HG03097 (cell line): ENCODE measurements at regions not wholly inside any gene's neighbourhood (a gene's known extent, or its start where the extent isn't known, plus 50 kb on each side); places are given as distances from the start of the nearest gene placed in this dataset.
"Not testable (repeated sequence)": the region's sequence is repeated elsewhere in the genome, so short reads cannot be mapped to it uniquely, and the experiment has no call there.

Experiments used
- ATAC-seq: cut with Tn5 transposase; IDR thresholded peaks from one replicate; pipeline ENCODE4 v1.9.1; 2021; ENCODE audit not compliant: unreplicated experiment, low FRiP score

DNA sequence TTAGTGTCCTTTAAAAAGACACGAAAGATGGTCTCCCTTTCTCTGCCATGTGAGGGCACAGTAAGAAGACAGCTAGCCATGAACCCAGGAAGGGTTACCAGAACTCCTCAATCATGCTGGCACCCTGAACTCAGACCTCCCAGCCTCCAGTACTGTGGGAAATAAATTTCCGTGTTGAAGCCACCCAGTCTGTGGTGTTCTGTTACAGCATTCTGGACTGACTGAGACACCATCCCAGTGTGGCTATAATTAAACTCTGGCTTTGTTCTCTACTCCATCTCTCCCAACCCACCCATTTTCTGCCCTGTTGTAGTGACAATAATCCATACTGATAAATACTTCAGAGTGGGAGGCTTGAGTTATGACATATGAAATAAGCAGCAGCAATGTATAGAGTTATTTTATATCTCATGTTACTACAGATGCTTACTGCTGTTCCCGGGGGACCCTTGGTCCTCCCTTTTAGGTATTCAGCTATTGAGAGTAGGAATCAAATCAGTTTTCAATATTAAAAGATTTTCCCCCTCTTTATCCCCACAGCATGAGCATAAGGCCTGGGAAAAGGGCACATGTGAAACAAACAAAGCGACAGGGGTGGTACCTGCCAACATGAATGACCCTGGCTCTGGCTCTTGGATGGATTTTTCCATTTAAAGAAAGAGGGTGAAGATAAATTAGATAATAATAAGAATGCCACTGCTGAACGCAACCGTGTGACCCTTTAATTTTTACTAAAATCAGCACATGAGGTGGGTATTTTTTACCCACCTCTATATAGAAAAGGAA lies 224.3 kb upstream of the SLC35B3 start:
- ATAC-seq, result no peak

DNA sequence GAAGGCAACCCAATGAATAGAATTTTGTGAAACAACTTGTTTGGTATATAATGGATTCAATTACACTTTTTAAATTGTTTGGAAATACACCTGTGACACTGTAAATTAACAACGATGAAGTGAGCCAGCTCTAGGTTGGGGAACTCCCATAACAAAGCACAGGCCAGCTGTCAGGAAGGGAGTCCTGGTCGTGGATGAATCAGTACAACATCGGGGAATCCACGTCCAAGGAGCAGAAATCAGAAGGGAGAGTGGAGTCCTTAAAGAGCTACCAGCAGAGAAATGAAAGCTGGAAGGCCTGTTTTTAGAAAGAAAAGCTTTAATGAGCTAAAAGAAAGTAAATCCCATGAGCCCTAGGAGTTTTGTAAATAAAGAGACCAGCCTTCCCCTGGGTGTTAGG lies 223.1 kb upstream of the SLC35B3 start:
- no peak for ATAC-seq

DNA sequence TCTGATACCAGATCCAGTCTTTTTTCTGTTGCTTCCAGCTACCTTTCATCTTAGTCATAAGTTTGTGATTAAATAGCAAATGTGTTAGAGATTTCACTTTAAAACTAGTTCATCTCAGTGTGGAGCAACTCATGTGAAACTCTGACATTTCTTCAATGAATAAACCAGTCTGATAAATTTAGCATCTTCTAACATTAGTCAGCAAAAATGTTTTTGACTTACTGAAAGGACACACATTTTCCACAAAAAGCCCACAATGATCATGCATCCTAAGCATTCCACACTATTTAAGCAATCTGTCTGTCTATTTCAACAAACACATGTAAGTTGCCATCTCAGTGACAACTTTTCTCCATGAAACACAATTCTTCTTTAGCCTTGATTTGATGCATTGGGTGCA lies 222.2 kb upstream of the SLC35B3 start:
- no peak for ATAC-seq

DNA sequence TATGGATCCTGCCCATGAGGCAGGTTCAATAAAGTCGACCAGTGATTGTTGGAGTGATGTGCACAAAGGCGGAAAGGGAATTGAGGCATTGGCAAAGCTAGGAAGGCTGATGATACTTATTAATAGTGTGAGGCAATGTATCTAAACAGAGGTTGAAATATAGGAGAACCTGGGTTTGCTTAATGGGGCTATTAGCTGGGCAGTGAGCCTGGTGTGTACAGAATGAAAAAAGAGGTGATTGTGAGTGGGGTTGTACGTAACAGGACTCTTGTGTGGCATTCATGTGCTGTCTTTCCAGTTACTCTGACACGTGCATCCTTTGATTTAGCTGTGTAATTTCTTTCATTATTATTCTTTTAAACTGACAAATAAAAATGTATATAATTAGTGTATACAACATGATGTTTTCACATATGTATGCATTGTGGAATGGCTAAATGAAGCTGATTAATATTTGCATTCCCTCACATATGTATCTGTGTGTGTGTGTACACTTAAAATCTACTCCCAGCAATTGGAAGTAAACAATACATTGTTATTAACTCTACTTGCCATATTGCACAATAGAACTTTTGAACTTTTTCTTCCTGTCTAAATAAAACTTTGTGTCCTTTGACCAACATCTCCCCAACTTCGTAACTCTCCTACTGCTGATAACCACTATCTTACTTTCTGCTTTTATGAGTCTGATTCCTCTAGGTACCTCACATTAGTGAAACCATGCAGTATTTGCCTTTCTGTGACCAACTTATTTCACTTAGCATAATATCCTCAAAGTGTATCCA lies 220.5 kb upstream of the SLC35B3 start:
- no peak for ATAC-seq

DNA sequence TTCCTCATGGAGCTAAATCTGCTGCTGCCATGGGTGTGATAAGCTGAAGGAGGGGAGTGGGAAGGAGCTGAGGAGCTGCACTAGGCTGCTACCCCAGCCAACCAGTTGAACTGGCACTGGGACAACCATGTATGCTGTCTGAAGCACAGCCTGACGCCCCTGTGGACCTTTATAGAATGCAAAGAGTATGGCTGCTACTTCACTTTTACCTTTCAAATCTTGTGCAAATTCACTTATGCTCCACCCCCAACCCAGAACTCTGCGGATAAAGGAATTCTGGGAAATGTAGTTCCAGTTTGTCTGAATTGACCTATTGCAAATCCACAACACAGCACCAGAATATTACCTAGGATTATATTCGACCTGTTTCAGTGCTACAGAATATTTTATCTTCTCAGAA lies 217.4 kb upstream of the SLC35B3 start:
- no peak for ATAC-seq

DNA sequence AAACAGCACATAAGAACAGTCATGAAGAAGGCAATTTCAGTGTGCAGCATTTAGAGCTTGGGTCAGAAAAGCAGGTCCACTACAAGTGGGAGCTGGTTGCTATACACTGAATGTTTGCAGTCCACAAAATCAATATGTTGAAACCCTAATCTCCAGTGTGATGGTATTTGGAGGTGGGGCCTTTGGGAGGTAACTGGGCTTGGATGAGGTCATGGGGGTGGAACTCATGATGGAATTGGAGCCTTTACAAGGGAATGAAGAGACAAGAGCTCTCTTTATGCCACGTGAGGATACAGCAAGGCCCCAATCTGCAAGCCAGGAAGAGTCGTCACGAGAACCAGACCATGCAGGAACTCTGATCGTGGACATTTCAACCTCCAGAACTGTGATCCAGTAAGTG lies 216.7 kb upstream of the SLC35B3 start:
- ATAC-seq, result no peak

DNA sequence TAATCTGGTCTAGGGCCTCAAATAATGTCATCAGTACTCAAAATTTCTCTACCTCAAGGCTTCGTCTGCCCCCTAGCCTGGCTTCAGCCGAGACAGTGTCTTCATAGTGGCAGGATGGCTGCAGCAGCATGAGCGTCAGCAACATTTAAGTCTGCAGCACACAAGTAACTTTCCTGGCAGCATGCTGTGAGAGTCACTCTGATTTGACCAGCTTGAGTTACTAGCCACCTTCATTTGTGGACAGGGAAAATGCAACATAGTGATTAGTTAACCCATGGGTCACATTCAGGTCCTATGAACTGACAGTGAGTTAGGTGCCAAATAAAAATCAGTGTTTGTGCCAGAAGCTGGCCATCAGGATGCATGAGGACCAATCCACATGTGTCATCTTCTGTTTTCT lies 209.9 kb upstream of the SLC35B3 start:
- no peak for ATAC-seq

DNA sequence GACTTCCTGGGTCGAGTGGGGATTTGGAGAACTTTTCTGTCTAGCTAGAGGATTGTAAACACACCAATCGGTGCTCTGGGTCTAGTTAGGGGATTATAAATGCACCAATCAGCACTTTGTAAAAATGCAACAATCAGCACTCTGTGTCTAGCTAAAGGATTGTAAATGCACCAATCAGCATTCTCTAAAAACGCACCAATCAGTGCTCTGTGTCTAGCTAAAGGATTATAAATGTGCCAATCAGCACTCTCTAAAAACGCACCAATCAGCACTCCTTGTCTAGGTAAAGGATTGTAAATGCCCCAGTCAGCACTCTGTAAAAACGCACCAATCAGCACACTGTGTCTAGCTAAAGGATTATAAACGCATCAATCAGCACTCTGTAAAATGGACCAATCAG lies 209.0 kb upstream of the SLC35B3 start:
- no peak for ATAC-seq

DNA sequence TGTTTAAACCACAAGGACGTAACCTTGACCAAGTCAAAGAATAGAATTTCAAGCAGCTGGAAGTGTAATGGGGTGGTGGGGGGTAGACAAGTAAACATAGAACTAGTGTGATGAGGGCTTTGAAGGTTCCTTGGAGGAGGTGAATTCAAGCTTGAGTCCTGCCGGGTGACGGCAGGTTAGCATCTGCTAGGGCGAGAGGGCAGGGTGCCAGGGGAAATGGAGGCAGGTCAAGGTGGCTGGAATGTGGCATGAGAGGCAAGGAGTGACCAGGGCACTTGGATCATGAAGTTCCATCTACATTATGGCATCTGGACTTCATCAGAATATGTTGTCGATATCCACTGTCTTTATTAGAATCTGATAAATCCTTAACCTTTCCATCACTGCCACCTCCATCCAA lies 207.5 kb upstream of the SLC35B3 start:
- ATAC-seq, result no peak

DNA sequence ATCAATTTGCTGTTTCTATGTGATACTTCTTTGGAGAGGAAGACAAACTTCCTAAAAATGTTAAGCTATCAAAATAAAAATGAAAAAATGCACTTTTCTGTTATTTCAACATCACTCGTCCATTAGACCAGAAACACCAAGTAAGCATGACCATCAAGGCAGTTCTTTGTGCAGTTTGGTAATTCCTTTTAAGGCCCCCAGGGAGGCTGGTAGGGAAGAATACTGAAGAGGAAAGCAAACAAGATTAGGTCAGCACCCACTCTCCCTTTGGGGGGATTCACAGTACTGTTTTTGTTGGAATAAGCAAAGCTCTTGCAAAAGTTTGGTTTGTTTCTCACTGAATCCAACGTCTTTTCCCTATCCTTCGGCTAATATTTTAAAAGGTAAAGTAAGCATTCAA lies 206.8 kb upstream of the SLC35B3 start:
- no peak for ATAC-seq

DNA sequence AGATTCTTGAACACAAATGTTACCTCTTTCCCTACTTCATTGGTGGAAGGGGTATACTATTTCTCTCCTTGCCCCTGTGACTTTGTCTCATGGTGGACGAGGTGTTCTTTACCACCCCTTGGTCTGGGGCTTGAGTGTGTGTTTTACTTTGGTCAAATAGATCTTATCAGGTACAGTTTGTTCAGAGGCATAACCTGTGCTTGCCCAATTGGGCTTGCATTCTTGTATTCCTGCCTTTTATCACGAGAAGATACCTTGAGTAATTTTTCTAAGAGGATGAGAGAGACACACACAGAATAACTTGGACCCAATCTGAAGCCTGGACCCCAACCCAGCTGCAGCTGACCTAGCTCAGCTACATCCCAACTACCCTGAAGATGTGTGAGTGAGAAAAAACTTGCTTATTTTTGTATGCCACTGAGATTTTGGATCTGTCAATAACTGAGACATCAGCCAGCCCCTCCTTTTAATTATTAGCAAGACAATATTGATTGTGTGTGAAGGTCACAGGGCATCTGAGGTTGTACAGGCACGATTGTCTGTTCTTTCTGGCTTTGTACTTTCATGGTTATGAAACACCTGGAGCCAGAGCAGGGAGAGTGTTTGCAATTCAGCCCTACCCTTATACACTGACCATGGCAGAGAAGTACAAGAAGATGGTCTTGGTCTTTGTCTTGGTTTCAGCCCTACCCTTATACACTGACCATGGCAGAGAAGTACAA lies 204.7 kb upstream of the SLC35B3 start:
- no peak for ATAC-seq

DNA sequence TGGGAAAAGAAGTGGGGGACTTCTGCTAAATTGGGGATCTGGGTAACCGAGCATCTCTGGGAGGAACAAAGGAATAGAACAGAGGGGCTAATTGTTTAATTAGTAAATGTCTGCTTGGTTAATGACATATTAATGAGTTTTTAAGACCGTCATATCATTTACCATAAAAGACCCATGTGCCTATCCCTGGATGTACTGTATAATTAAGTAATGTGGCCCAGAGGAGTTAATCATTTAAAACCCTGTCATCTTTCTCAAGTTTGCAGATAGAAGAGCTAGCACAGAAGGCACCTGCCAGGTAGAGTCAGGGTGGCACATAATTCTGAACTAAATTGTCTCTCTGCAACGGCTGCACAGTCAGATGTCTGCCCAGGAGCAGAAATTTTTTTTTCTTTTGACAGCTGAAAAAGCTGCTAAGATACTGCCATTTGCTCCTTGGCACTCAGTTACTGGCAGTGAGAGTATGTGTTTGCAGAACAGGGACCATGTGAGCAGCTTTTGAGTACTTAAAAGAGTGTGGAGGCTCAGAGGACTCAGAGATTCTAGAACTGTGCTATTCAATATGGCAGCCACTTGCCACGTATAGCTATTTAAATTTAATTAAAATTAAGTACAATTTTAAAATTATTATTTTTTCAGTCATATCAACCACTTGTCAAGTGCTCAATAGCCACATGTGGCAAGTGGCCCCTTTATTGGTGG lies 202.7 kb upstream of the SLC35B3 start:
- no peak for ATAC-seq

DNA sequence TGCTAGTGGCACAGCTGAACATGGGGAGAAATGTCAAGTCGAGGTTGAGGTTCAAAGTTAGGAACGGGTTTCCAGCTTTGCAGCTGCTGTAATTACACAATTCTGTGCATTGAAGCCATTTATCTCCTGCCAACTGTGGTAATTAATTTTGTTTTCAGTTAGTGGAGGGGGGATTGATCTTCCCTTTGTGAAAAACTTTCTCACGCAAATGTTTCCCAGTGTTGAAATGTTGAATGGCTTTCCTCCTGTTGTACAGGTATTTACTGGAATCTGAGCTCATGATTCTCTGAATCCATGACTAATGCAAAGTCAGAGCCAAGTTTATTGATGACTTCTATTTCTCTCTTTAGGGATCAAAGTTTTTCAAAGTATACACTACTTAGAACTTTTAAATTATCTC lies 198.4 kb upstream of the SLC35B3 start:
- no peak for ATAC-seq

DNA sequence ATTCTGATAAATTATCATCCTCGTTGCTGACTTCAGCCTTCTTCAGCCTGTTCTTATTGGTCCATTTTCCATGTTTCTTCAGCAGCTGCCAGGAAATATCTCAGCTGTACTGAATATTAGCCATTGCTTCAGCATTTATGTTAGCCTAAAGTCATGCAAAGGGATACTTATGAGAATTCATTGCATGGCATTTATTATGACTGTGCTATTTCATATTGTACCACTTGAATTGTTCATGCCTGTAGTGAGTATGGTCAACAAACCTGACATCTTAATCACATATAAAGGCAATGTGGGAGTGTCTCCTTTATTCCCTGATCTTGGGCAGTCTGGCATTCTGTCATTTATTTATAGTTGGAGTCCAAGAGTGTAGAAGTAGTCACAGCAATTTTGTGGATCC lies 193.4 kb upstream of the SLC35B3 start:
- no peak for ATAC-seq

DNA sequence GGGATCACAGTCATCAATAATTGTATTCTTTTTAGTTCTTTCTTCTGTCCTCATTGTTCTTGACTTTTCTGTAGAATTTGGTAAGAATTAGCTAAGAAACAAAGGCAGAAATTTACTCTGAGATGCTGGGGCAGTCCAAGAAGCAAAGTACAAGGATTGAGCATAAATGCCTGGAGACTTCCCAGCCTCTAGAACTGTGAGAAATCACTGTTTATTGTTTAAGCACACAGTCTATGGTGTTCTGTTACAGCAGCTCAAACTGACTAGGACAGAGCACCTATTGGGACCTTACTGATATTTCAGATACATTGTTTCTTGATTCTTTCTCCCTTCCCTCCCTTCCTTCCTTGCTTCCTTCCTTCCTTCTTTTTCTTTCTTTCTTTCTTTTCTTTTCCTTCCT lies 192.7 kb upstream of the SLC35B3 start:
- ATAC-seq, result no peak

DNA sequence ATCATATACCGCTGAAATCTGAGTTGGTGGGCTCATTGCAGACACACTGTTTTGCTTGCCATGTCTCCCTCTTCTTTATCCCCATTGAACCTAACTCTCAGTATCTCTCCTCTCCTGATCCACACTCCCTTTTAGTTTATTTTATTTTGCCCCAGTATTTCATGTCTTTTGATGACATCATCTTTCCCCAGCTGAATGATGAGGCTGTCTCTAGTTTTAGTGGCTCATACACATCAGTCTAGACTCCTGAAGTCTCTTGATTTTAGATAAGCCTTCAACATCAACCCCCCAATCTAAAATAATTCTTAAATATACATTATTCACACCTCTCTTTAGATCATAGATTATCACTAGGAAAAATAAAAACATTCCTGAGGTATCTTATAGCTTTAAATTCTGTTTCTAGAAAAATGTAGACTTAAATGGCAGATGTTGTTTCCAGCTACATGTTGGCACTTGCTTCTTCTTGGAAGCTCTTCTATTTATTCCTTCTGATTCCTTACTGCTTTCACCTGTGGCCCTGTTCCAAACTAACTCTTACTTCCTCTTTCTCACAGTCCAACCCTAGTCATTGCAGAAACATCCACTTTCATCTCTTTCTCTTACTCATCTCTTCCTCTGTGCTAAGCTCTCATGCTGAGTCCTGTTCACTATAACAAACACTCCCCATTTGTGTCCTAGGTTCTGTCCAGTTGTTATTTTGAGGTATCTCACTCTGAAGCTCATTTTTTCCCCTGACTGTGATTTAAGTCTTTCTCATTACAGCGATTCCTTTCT lies 191.9 kb upstream of the SLC35B3 start:
- ATAC-seq, result no peak

DNA sequence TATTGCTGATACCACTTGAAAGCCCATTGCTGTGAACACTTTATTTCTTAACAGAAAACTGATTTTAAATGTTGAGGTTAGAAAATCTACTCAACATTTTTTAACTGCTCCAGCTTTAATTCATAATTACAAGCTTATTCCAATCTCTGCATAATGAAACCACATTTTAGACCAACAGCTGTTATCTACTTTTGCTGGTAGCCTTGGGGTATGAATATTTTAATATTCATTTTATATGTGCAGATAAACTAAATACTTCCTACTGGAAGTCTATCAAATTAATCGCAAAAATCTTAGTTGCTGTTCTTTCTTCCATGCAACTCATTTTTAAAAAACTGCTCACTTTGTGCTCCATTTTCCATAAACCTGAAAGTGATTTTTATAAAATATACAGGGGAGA lies 189.3 kb upstream of the SLC35B3 start:
- ATAC-seq, result no peak

DNA sequence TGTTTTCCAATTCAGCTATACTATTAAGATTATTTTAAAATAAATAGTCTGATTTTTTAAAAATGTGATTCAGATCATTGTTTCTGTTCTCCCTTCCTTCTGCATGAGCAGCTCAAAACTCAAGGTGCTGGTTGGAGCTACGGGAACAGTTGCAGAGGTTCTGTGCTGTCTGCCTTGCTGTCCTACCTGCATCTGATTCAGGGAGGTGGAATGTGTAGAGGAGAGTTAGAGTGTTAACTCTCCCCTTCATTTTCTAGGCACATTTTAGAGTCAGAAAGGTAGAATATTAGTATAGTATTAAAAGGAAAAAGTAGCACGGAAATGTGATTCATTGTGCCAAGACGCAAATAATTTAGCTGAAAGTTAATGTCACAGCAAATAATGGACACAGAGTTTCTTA lies 188.1 kb upstream of the SLC35B3 start:
- no peak for ATAC-seq

DNA sequence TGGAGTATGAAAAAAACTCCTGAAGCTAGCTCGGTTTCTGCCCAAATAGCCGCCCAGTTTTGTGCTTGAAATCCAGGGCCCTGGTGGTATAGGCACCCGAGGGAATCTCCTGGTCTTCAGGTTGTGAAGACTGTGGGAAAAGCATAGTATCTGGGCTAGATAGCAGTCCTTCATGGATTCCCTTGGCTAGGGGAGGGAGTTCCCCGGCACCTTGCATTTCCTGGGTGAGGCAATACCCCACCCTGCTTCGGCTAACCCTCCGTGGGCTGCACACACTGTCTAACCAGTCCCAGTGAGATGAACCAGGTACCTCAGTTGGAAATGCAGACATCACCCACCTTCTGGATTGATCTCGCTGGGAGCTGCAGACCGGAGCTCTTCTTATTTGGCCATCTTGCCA lies 184.5 kb upstream of the SLC35B3 start:
- ATAC-seq, result no peak

DNA sequence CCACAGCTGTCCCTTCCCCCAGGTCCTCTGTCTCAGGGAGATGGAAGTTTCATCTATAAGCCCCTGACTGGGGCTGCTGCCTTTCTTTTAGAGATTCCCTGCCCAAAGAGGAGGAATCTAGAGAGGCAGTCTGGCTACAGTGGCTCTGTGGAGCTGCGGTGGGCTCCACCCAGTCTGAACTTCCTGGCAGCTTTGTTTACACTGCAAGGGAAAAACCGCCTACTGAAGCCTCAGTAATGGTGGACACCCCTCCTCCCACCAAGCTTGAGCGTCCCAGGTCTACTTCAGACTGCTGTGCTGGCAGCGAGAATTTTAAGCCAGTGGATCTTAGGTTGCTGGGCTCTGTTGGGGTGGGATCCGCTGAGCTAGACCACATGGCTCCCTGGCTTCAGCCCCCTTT lies 184.1 kb upstream of the SLC35B3 start:
- ATAC-seq, result not testable (repeated sequence)
